Type B pancreatic cell (in vitro differentiated cells): ENCODE measurements at regions not wholly inside any gene's neighbourhood (a gene's known extent, or its start where the extent isn't known, plus 50 kb on each side); places are given as distances from the start of the nearest gene placed in this dataset.

Source experiments
- DNase-seq: peaks from one replicate; pipeline ENCODE4 v3.0.0; 2021; ENCODE audit warnings: mixed read lengths; ENCODE audit not compliant: unreplicated experiment; ENCODE audit errors: extremely low spot score
- H3K27ac Mint-ChIP-seq: 2 replicates; pipeline ENCODE4 v1.8.0; 2021; ENCODE audit warnings: mild to moderate bottlenecking, mixed read lengths
- H3K27me3 Mint-ChIP-seq: 2 replicates; pipeline ENCODE4 v1.8.0; 2021; ENCODE audit warnings: mixed read lengths
- H3K36me3 Mint-ChIP-seq: 2 replicates; pipeline ENCODE4 v1.8.0; 2021; ENCODE audit warnings: mixed read lengths
- H3K4me1 Mint-ChIP-seq: one replicate; pipeline ENCODE4 v1.8.0; 2021; ENCODE audit warnings: mixed read lengths; ENCODE audit not compliant: unreplicated experiment
- H3K4me3 Mint-ChIP-seq: 2 replicates; pipeline ENCODE4 v1.8.0; 2021; ENCODE audit warnings: mild to moderate bottlenecking, mixed read lengths
- H3K9me3 Mint-ChIP-seq: 2 replicates; pipeline ENCODE4 v1.8.0; 2021; ENCODE audit warnings: mixed read lengths
- TF ChIP-seq, protein P1 (sequence below): fragments of 200-600 bp; sonication (generic); conservative IDR thresholded peaks from 2 replicates; pipeline ENCODE4 v1.5.0; 2021; ENCODE audit warnings: antibody characterized with exemption, mild to moderate bottlenecking

GRCh38 chr9:31958572-31958971, 425.9 kb upstream of the ACO1 start:
- Mint-ChIP-seq H3K27ac (no peak overlapping the region), H3K9me3 (peaks cover 6% of the 10 kb centered on the region), H3K27me3 (no peaks in the 10 kb centered on the region), H3K36me3 (no peaks in the 10 kb centered on the region), H3K4me1 (no peaks in the 10 kb centered on the region), H3K4me3 (no peak overlapping the region)
- TF ChIP-seq, protein P1, sequence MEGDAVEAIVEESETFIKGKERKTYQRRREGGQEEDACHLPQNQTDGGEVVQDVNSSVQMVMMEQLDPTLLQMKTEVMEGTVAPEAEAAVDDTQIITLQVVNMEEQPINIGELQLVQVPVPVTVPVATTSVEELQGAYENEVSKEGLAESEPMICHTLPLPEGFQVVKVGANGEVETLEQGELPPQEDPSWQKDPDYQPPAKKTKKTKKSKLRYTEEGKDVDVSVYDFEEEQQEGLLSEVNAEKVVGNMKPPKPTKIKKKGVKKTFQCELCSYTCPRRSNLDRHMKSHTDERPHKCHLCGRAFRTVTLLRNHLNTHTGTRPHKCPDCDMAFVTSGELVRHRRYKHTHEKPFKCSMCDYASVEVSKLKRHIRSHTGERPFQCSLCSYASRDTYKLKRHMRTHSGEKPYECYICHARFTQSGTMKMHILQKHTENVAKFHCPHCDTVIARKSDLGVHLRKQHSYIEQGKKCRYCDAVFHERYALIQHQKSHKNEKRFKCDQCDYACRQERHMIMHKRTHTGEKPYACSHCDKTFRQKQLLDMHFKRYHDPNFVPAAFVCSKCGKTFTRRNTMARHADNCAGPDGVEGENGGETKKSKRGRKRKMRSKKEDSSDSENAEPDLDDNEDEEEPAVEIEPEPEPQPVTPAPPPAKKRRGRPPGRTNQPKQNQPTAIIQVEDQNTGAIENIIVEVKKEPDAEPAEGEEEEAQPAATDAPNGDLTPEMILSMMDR = no peak
- DNase-seq = no peak

- DNase-seq = no peak
- H3K4me1 Mint-ChIP-seq = no peaks in the 10 kb centered on the region
- TF ChIP-seq, protein P1 = no peak
- no peaks in the 10 kb centered on the region for H3K36me3 Mint-ChIP-seq
- no peaks in the 10 kb centered on the region for H3K9me3 Mint-ChIP-seq
- H3K27ac Mint-ChIP-seq = no peak overlapping the region
- H3K4me3 Mint-ChIP-seq = no peak overlapping the region
- H3K27me3 Mint-ChIP-seq = no peaks in the 10 kb centered on the region
Measured at GRCh38 chr9:31969552-31969951, 414.9 kb upstream of the ACO1 start.

- TF ChIP-seq, protein P1 = no peak
- Mint-ChIP-seq H3K9me3 (no peaks in the 10 kb centered on the region), H3K4me1 (no peaks in the 10 kb centered on the region), H3K27ac (no peak overlapping the region), H3K27me3 (no peaks in the 10 kb centered on the region), H3K4me3 (no peak overlapping the region), H3K36me3 (no peaks in the 10 kb centered on the region)
- no peak for DNase-seq
Measured at GRCh38 chr9:31983895-31984294, 400.5 kb upstream of the ACO1 start.

GRCh38 chr9:31996331-31996730, 388.1 kb upstream of the ACO1 start:
- no peak overlapping the region for H3K27ac Mint-ChIP-seq
- H3K4me1 Mint-ChIP-seq = no peaks in the 10 kb centered on the region
- DNase-seq = no peak
- H3K9me3 Mint-ChIP-seq = no peaks in the 10 kb centered on the region
- no peaks in the 10 kb centered on the region for H3K27me3 Mint-ChIP-seq
- H3K36me3 Mint-ChIP-seq = no peaks in the 10 kb centered on the region
- TF ChIP-seq, protein P1 = peak; percentile 27
- H3K4me3 Mint-ChIP-seq = no peak overlapping the region

DNA sequence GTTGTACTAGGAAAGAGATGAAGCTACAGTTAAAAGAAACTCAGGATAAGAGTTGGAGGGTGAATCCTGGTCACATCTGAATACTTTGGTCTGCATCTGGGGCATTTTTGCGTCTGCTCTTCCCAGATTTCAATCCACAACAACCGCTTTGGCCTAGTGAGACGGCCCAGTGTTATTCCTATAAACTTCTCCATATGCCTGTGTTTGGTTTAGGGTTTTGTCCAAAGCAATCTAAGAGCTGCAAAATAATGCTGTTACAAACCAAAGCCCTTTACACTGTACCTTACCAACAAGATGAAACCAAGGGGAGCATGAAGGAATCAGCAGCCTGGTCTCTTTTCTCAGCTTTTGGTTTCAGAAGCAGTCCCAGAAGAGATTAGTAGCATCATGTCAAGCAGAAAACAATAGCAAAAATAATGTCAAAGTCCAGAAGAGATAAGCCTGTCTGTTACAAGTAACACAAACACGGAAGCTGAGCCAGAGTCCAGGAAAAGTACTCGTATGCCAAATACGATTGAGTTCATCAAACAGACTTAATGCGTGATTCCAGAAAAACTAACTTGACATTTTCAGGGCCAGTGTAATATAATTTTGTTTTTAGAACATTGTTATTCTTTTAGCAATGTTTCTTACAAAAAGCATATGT, 379.9 kb upstream of the ACO1 start:
- Mint-ChIP-seq H3K4me3 (no peak overlapping the region), H3K4me1 (no peaks in the 10 kb centered on the region), H3K27ac (no peak overlapping the region), H3K27me3 (no peaks in the 10 kb centered on the region), H3K36me3 (no peaks in the 10 kb centered on the region), H3K9me3 (no peaks in the 10 kb centered on the region)
- TF ChIP-seq, protein P1 = no peak
- DNase-seq = no peak

DNA sequence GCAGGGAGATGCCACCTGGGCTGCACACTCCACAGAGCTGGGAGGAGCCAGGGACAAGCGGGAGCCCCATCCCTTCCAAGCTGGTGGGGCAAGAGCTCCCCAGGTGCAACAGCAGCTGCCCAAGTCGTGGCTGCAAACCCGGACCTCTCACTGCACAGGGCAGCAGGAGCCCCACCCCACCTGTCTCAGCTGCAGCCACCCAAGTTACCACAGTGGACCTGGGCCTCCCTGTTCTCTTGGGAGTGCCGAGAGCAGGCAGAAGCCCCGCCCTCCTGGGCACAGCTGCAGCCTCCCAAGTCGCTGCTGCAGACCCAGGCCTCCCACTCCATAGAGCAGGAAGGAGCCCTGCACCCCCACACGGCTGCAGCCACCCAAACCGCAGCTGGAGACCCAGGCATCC, 374.1 kb upstream of the ACO1 start:
- Mint-ChIP-seq H3K9me3 (no peaks in the 10 kb centered on the region), H3K4me1 (no peaks in the 10 kb centered on the region), H3K27ac (no peak overlapping the region), H3K4me3 (no peak overlapping the region), H3K27me3 (no peaks in the 10 kb centered on the region), H3K36me3 (no peaks in the 10 kb centered on the region)
- DNase-seq = no peak
- TF ChIP-seq, protein P1 = no peak
